T-helper 9 cell (primary cell): ENCODE measurements at regions not wholly inside any gene's neighbourhood (a gene's known extent, or its start where the extent isn't known, plus 50 kb on each side); places are given as distances from the start of the nearest gene placed in this dataset.

Experiments
- DNase-seq: peaks from one replicate; pipeline ENCODE4 v3.0.0-alpha.2; 2020

- no peak for DNase-seq
Measured at GRCh38 chr1:8113262-8114220, 87.4 kb upstream of the ERRFI1 start.

GRCh38 chr1:8112611-8113261, 86.6 kb upstream of the ERRFI1 start:
- no peak for DNase-seq

DNA sequence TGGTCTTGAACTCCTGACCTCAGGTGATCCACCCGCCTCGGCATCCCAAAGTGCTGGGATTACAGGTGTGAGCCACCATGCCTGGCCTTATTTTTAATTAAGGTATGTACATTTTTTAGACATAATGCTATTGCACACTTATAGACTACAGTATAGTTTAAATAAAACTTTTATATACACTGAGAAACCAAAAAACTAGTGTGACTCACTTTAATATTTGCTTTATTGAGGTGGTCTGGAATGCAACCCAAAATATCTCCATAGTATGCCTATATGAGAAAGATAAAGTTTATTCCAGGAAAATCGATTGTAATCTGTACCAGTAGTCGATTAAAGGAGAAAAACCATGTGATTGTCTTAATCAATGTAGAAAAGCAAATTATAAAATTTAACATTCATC, 85.5 kb upstream of the ERRFI1 start:
- no peak for DNase-seq

- no peak for DNase-seq
Measured at GRCh38 chr1:8109216-8109615, 83.1 kb upstream of the ERRFI1 start.

GRCh38 chr1:8107897-8108296, 81.8 kb upstream of the ERRFI1 start:
- no peak for DNase-seq

- no peak for DNase-seq
Measured at GRCh38 chr1:8104278-8105236, 78.4 kb upstream of the ERRFI1 start.

DNA sequence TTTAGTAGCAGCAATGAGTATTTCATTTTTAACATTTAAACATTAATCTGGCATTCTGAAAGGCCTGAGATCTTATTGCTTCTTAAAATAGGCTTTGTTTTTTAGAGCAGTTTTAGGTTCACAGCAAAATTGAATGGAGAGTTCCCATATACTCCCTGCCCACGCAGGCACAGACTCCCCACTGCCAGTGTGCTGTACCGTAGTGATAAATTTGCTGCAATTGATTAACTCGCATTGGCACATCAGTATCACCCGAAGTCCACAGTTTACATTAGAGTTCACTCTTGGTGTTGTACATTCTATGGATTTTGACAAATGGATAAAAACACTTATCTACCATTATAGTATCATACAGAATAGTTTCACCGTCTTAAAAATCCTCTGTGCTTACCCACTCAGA, 71.8 kb upstream of the ERRFI1 start:
- DNase-seq: no peak

- DNase-seq: no peak
Measured at GRCh38 chr1:8097077-8097799, 71.1 kb upstream of the ERRFI1 start.

DNA sequence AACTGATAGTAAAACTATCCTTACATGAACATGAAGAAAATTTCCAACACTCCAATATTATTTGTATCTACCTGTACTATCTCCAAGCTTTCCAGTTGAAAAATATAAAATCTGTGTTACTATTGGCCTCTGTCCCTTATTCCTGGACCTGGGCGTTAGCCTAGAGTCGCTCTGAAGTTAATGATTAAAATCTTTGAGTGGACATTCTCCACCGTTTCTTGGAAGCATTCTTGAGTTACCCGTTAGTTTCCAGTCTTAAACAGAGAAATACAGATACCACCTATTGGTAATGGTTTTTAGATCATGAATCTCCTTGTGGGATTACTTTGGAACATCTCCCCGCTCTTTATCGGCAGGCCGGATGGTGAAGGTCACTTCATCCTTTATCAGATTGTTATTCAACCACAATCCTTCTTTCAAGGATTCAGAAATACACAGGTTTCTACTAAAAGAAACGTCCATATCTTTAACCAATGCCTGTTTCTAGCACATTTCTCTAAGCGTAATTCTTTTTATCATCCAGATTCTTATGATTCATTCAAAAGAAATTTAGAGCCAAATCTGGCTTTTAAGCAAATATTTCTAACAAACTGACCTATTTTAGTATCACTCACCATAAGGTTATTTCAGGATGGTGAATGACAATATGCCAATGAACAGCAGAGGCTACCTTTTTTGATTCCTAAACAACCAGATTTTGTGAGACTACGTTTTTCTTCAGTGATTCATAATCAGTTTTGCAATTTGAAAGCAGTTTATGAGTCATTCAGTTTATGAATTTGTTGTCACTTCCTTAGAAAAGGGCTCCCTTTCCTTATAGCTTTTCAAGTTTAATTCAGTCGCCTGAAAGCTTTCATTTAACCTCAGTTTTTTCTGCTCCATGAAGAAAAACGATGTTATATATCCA, 70.2 kb upstream of the ERRFI1 start:
- no peak for DNase-seq

DNA sequence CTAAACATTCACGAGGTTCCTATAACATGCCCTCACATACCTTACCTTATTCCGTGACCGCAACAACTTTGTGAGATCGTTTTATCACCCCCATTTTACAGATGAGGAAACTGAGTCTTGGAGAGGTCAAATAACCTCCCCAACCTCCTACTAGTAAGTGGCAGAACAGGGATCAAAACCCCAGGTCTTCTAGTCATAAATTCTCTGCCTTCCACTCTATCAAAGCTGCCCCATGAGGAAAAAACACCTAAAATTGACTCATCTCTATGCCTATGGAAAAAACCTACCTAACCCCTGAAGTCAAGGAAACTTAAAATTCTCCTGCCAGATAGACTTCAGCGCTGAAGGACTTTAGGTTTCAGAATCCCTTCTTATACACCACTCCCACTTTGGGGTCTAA, 69.5 kb upstream of the ERRFI1 start:
- no peak for DNase-seq

GRCh38 chr1:8094481-8095241, 68.6 kb upstream of the ERRFI1 start:
- DNase-seq: no peak

DNA sequence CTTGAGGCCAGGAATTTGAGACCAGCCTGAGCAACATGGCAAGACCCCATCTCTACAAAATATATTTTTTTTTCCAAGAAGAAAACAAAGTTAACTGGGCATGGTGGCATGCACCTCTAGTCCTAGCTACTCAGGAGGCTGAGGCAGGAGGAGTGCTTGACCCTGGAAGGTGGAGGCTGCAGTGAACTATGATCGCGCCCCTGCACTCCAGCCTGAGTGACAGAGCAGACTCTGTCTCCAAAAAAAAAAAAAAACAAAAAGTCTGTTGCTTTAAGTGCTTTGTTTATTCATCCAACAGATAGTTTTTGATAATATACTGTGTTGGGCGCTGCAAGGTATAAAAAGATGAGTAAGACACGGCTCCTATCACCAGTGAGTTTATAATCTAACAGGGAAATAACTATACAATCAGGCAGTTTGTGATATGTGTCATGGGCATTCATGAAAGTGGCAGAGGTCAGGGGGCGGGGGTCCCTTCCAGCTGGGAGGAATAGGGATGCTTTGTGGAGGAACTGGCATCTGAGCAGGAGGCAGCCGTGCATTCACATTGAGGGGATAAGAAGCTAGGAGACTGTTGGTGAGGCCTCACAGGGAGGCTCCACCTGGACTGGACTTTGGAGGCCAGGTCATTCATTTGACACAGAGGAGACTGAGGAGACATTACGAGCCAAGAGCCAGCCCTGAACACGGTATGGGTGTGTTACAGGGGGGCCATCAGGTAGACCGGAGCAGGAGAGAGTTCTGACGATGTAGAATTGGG, 67.3 kb upstream of the ERRFI1 start:
- no peak for DNase-seq

- no peak for DNase-seq
Measured at GRCh38 chr1:8092657-8093056, 66.5 kb upstream of the ERRFI1 start.

DNA sequence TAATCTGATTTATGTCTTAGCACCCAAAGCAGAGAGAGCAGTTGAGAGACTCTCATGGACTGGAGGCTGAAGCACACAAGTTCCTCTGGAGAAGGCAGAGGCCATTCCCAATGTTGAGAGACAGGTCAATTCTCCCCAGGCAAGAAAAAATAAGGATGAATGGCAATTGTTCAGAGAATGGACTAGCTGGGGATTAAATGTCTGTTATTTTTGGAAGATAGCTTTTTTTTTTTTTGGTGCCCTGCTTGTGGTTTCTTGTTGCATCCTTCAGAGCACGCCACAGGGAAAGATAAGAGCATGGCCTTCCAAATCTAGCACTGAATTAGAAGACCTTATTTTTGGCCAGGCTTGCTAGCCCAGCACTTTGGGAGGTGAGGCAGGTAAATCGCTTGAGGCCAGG, 65.6 kb upstream of the ERRFI1 start:
- no peak for DNase-seq

DNA sequence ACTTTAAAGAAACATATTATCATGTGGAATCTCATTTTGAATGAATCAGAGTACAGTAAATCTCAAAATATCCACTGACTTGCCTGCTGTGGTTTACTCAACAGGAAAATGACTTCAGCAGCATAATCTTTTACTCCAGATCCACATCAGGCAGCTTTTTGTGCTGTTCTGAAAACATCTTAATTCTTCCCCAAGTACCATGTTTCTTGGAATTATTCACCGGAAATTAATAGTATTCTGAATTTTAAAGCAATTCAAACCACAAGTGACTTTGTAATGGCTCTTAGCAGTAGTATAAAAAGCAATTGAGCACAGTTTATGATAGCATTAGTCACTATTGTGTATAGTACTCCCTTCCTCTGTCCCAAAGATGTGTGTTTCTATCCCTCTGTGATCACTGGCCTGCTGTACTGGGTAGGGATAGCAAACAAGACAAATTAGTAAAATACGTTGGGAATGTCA, 64.2 kb upstream of the ERRFI1 start:
- DNase-seq: no peak

GRCh38 chr1:8089535-8090228, 63.6 kb upstream of the ERRFI1 start:
- DNase-seq: no peak

GRCh38 chr1:8086055-8086454, 59.9 kb upstream of the ERRFI1 start:
- DNase-seq: no peak

GRCh38 chr1:8084913-8085312, 58.8 kb upstream of the ERRFI1 start:
- DNase-seq: no peak
